PC-9 (cell line): ENCODE measurements at regions not wholly inside any gene's neighbourhood (a gene's known extent, or its start where the extent isn't known, plus 50 kb on each side); places are given as distances from the start of the nearest gene placed in this dataset.

Experiments used
- BruUV-seq: library from RNA; stranded (reverse); fragments of 400-500 nt; replicated peaks from 2 replicates; lab custom pipeline; 2021; lab: Mats Ljungman, UMichigan
- CTCF ChIA-PET: fragments of 300-600 bp; sonication (Branson Sonifier 250); formaldehyde crosslinking; loops from one replicate; lab custom pipeline; 2022; ENCODE audit warnings: antibody characterized with exemption; lab: Charles Lee
- POLR2A ChIA-PET: fragments of 300-600 bp; sonication (Branson Sonifier 250); formaldehyde crosslinking; loops from one replicate; lab custom pipeline; 2022; ENCODE audit warnings: antibody characterized with exemption; ENCODE audit not compliant: unreplicated experiment; lab: Charles Lee
- DNase-seq, 2 experiments: peaks; one replicate each; pipeline versions ENCODE4 v3.0.0 to v3.0.0-alpha.2; 2015 to 2022; ENCODE audit warnings: mixed read lengths in 1 of 2
- H2AFZ ChIP-seq: fragments of 200-600 bp; sonication (generic); 2 replicates; pipeline ENCODE4 v1.8.1; 2017; ENCODE audit warnings: antibody characterized with exemption
- H3F3A ChIP-seq: fragments of 200-600 bp; sonication (generic); 2 replicates; pipeline ENCODE4 v1.8.1; 2017; ENCODE audit warnings: antibody characterized with exemption, mild to moderate bottlenecking, low read depth; ENCODE audit not compliant: insufficient read depth
- H3K27ac ChIP-seq: fragments of 200-600 bp; sonication (generic); 2 replicates; pipeline ENCODE4 v1.6.1; 2016; ENCODE audit warnings: mixed run types
- H3K27me3 ChIP-seq: fragments of 200-600 bp; sonication (generic); 2 replicates; pipeline ENCODE4 v1.6.1; 2016; ENCODE audit warnings: low read depth, mixed run types; ENCODE audit not compliant: insufficient read depth
- H3K36me3 ChIP-seq: fragments of 200-600 bp; sonication (generic); 2 replicates; pipeline ENCODE4 v1.6.1; 2016; ENCODE audit warnings: low read depth, mixed run types
- H3K4me1 ChIP-seq: fragments of 200-600 bp; sonication (generic); replicated peaks from 2 replicates; pipeline ENCODE4 v1.6.1; 2016; ENCODE audit warnings: mixed run types; ENCODE audit not compliant: insufficient read depth
- H3K4me2 ChIP-seq: fragments of 200-600 bp; sonication (generic); 2 replicates; pipeline ENCODE4 v1.6.1; 2017; ENCODE audit warnings: mixed run types
- H3K4me3 ChIP-seq: fragments of 200-600 bp; sonication (generic); 2 replicates; pipeline ENCODE4 v1.6.1; 2016; ENCODE audit warnings: mixed run types
- H3K79me2 ChIP-seq: fragments of 200-600 bp; sonication (generic); 2 replicates; pipeline ENCODE4 v1.6.1; 2017; ENCODE audit warnings: low read depth, mixed run types
- H3K9me2 ChIP-seq: fragments of 200-600 bp; sonication (generic); 2 replicates; pipeline ENCODE4 v1.8.1; 2017; ENCODE audit warnings: mild to moderate bottlenecking; ENCODE audit not compliant: insufficient read depth
- H3K9me3 ChIP-seq: fragments of 200-600 bp; sonication (generic); 2 replicates; pipeline ENCODE4 v1.8.1; 2016; ENCODE audit warnings: low read depth; ENCODE audit not compliant: insufficient read depth
- H4K20me1 ChIP-seq: fragments of 200-600 bp; sonication (generic); 2 replicates; pipeline ENCODE4 v1.8.1; 2017; ENCODE audit not compliant: insufficient read depth
- CTCF ChIP-seq: fragments of 200-600 bp; sonication (generic); conservative IDR thresholded peaks from 2 replicates; pipeline ENCODE4 v1.6.1; 2017; ENCODE audit warnings: mixed run types, antibody characterized with exemption, mild to moderate bottlenecking, moderate library complexity
- EZH2 ChIP-seq: fragments of 200-600 bp; sonication (generic); IDR thresholded peaks from 2 replicates; pipeline ENCODE4 v1.8.0; 2017; ENCODE audit warnings: antibody characterized with exemption, low read depth
- intact Hi-C: fragments of 100-400 bp; cut with micrococcal nuclease; formaldehyde crosslinking; loops from one replicate; pipeline ENCODE4 v1.10.0; 2022; ENCODE audit not compliant: unreplicated experiment

GRCh38 chr2:15756011-15756550, 164.4 kb downstream of the DDX1 start:
- Histone ChIP-seq H3K79me2 (no peaks in the 10 kb centered on the region), H3K36me3 (no peaks in the 10 kb centered on the region), H3K4me3 (no peak overlapping the region), H3F3A (no peaks in the 10 kb centered on the region), H2AFZ (no peak overlapping the region), H3K4me2 (no peak overlapping the region), H3K4me1 (no peaks in the 10 kb centered on the region), H3K9me2 (no peaks in the 10 kb centered on the region), H3K9me3 (no peaks in the 10 kb centered on the region), H3K27ac (no peak overlapping the region), H4K20me1 (no peaks in the 10 kb centered on the region), H3K27me3 (peaks cover 94% of the 10 kb centered on the region)
- intact Hi-C loops, result no loop called here
- BruUV-seq, result no TSS peak
- CTCF ChIA-PET, result no interaction called here
- DNase-seq, result no peak
- no peak for TF ChIP-seq EZH2
- TF ChIP-seq CTCF, result no peak
- POLR2A ChIA-PET, result no interaction called here

- Histone ChIP-seq H3K27ac (no peak overlapping the region), H2AFZ (no peak overlapping the region), H3F3A (no peaks in the 10 kb centered on the region), H3K27me3 (peaks cover 94% of the 10 kb centered on the region), H3K9me2 (no peaks in the 10 kb centered on the region), H3K36me3 (no peaks in the 10 kb centered on the region), H3K4me3 (no peak overlapping the region), H3K9me3 (no peaks in the 10 kb centered on the region), H4K20me1 (no peaks in the 10 kb centered on the region), H3K4me1 (no peaks in the 10 kb centered on the region), H3K4me2 (no peak overlapping the region), H3K79me2 (no peaks in the 10 kb centered on the region)
- CTCF ChIA-PET, result no interaction called here
- BruUV-seq, result no TSS peak
- POLR2A ChIA-PET, result no interaction called here
- TF ChIP-seq EZH2, result no peak
- TF ChIP-seq CTCF, result no peak
- no peak for DNase-seq
- intact Hi-C loops, result no loop called here
Observed at GRCh38 chr2:15756882-15757819, 165.5 kb downstream of the DDX1 start.

GRCh38 chr2:15757820-15758586, 166.3 kb downstream of the DDX1 start:
- Histone ChIP-seq H3K27ac (no peak overlapping the region), H3K9me2 (no peaks in the 10 kb centered on the region), H3K36me3 (no peaks in the 10 kb centered on the region), H3F3A (no peaks in the 10 kb centered on the region), H3K4me3 (no peak overlapping the region), H3K4me1 (no peaks in the 10 kb centered on the region), H3K27me3 (peaks cover 94% of the 10 kb centered on the region), H3K79me2 (no peaks in the 10 kb centered on the region), H3K9me3 (no peaks in the 10 kb centered on the region), H4K20me1 (no peaks in the 10 kb centered on the region), H2AFZ (no peak overlapping the region), H3K4me2 (no peak overlapping the region)
- TF ChIP-seq CTCF, result no peak
- ChIA-PET POLR2A (no interaction called here), CTCF (no interaction called here)
- intact Hi-C loops, result no loop called here
- BruUV-seq, result no TSS peak
- no peak for DNase-seq
